Activated CD8-positive, alpha-beta memory T cell treated with anti-CD3 and anti-CD28 coated beads, Interleukin-2, amount 50 U/mL, for 1 hour (primary cell): ENCODE measurements at regions not wholly inside any gene's neighbourhood (a gene's known extent, or its start where the extent isn't known, plus 50 kb on each side); places are given as distances from the start of the nearest gene placed in this dataset.
"Not testable (repeated sequence)": the region's sequence is repeated elsewhere in the genome, so short reads cannot be mapped to it uniquely, and the experiment has no call there.

Experiments used
- DNase-seq: peaks from one replicate; pipeline ENCODE4 v3.0.0-alpha.2; 2020; ENCODE audit errors: extremely low read depth

DNA sequence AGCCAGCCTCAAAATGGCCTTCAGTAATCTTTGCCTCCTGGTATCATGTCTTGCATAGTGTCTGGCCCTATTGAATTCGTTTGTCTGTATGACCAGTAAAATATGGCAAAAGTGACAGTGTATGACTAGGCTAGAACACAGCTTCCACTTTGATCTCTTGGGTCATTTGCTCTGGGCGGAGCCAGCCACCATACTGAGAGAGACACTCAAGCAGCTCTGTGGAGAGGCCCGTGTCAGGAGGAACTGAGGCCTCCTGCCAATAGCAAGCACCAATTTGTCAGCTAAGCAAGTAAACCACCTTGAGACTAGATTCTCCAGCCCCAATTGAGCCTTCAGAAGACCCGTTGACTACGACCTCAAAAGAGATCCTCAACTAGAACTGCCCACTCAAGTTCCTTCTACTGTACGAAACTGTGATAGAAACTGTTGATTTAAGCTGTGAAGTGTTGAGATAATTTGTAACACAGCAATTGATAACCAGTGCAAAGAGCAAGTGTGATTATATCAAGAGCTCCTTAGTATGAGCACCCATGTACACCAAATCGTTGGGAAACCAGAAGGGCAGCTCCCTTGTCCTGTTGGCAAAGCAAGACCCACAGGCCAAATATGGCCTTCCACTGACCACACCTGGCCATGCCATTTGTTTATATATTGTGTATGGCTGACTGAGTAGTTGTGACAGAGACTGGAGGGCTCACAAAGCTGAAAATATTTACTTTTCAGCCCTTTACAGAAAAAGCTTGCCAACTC lies 52.7 kb upstream of the SERBP1 start:
- no peak for DNase-seq

GRCh38 chr1:67484492-67484891 lies 54.3 kb upstream of the SERBP1 start:
- DNase-seq = no peak

GRCh38 chr1:67485046-67485811 lies 55.0 kb upstream of the SERBP1 start:
- no peak for DNase-seq

DNA sequence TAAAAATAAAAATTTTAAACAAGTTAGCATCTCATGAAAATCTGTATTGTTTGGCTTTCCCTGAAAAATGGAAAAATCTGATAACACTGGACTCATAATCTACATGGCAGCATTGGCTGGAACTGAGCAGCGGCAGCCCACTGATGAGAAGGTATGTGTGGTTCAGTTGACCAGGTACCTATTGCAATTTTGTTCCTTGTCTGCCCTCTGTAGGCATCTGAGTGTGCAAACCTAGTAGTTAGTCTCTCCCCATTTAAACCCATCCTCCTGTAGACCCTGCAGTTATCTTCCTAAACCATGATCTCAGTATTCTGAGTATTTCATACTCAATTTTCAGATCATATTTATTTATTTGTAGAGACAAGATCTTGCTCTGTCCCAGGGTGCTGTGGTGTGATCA lies 59.4 kb upstream of the SERBP1 start:
- DNase-seq = no peak

DNA sequence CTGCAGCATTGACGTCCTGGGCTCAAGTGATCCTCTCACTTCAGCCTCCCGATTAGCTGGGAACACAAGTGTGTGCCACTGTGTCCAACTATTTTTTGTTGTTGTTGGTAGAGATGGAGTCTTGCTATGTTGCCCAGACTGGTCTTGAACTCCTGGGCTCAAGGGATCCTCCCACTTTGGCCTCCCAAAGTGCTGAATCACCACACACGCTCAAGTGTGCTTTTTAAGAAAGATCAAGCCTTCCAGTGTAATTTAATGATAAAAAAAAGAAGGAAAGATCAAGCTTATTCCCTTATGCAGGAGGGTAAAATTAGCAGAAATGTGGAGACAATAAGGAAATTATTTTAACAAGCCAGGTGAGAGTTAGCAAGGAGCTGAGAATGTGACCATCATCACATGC lies 61.1 kb upstream of the SERBP1 start:
- DNase-seq = no peak

DNA sequence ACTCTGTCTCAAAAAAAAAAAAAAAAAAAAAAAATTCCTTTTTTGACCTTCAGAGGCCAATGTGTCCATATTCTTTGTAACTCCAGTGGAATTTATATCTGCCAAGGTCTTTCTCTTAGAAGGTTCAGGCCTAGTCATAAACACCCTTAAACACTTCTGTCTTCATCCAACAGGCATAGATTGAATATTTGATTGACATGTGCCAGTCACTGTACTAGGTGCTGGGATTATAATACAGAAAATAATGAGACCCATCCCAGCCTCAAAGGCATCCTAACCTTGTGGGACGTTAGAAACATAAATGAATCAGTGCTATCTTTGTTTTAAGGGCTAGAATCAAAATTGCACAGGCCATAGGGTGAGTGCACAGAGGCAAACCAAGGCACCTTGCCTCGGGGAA lies 62.9 kb upstream of the SERBP1 start:
- DNase-seq = no peak

DNA sequence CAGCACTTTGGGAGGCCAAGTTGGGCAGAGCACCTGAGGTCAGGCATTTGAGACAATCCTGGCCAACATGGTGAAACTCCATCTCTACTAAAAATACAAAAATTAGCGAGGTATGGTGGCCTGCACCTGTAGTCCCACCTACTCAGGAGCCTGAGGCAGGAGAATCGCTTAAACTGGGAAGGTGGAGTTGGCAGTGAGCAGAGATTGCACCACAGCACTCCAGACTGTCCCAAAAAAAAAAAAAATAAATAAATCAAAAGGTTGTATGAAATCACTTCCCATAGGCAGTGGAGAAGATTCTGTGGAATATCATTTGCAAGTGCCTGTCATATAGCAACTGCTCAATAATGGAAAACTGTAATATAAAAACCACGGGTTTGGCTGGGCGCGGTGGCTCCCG lies 65.1 kb upstream of the SERBP1 start:
- no peak for DNase-seq

GRCh38 chr1:67496329-67496728 lies 66.1 kb upstream of the SERBP1 start:
- DNase-seq = no peak

- peak; percentile 38 for DNase-seq
Measured at GRCh38 chr1:67500413-67500959, 70.3 kb upstream of the SERBP1 start.

DNA sequence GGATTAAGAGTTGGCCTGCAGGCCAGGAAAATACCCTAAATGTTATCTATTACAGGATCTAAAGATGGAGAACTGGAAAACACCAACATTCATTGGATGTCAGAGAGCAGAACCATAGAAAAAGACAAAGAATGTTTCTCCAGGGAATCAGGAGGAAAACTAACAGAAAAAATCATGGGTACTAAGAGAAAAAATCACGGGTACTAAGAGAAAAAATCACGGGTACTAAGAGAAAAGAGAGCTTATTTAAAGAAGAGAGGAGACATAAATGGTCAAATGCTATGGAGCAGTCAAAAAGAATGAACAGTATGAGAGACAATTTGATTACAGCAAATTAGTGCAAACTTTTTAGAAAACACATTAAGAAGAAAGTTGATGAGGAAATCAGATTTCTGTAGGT lies 73.8 kb upstream of the SERBP1 start:
- no peak for DNase-seq

- DNase-seq = not testable (repeated sequence)
Measured at GRCh38 chr1:67513392-67514294, 83.4 kb upstream of the SERBP1 start.

DNA sequence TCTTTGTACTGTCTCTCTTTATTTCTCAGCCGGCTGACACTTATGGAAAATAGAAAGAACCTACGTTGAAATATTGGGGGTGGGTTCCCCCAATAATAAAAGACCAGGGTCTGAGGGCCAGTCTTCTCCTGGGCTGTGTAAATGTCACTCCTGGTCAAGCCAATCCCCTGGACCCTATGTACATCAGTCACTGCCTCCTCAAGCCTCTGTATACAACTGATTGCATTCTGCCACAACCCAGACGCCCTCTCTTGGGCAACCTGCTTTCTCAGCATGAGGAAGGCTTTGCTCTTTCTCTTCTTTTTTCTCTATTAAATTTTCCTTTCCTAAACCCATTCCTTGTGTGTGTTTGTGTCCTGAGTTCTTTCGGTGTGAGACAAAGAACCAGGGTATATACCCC lies 84.1 kb upstream of the SERBP1 start:
- DNase-seq = no peak

DNA sequence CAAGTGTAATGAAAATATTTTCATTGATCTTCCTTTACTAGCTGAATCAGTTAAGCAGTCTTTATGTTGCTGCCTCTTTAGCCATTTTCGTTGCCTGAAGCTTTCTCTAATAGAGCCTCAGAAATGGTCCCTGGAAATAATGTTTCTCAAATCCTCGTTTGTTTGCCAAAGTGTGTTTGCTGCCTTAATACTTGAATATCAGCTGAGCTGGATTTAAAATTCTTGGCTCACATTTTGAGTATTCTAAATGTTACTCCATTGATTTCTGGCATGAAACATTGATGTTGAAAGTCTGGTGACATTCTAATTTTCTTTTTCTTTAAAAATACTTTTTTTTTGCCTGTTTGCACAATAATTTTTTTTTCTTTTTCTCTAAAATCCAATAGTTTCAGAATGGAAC lies 84.6 kb upstream of the SERBP1 start:
- DNase-seq = no peak

DNA sequence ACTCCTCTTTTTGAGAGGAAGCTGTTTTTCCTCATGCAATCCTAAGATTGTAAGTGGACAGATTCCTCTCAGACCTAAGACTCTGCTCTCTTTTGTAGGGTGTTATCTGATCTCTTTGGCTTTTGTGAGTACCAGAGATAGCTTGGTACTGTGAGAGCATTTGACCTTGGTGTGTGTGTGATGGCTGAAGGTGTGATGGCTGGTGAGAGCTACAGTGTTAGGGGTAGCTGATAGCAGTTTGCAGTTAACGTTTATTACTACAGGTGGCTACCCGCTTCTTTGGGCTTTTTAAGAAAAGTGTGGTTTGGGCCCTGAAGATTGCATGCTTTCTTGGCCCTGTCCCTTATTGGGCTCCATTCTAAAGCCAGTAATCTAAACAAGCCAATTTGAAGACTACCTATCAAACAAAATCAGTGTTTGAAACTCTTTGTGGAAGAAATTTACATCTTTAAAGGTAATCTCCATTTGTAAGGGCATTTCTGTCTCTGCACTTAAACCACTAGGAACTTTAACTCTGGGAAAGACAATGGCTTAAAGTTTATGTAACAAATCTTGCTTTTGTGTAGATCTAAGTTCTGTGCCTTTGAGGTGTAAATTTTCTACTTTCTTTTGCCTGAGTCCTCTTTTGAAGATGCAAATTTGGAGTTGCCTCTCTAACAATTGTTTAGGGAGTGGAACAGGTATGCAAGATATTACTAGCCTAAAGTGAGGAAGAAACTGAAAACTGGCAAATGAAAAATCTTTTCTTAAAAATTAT lies 85.3 kb upstream of the SERBP1 start:
- no peak for DNase-seq

- DNase-seq = no peak
Measured at GRCh38 chr1:67517046-67517445, 86.8 kb upstream of the SERBP1 start.

DNA sequence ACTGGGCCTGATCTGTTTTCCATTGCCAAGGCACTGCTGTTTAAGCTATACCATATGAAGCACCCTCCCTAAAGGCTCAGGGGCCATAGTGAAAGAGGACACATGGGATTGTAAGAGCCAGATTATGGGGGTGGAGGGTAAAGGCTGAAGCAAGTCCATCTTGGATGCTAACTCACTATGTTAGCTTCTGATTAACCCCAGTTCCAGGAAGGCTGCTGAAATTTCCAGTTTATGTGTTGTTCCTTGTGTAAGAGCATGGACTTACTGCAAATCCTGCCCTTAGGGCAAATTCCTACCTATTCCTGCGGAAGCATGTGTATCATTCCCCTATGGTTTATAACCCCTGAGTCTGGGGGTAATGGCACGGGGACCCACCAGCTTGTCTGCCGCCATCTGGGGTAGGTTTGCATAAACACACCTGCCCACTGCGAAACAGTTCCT lies 91.8 kb upstream of the SERBP1 start:
- no peak for DNase-seq

DNA sequence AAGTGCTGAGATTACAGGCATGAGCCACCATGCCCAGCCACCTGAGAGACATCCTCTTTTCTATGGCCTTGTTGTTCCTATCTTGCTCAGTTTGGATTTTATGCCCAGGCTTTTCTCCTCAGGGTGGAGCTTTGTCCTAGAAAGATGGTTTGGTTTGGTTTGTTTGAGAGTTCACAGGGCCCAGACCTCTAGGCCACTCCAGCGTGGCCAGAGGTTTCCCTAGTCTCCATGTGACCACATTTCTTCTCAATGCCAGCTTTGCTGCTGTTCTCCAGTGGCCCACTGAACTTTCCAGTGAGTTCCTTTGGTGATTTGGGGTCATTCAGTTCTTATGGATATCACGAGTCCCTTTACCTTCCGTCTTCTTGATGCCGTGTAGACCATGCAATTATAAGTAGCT lies 92.6 kb upstream of the SERBP1 start:
- DNase-seq = no peak

DNA sequence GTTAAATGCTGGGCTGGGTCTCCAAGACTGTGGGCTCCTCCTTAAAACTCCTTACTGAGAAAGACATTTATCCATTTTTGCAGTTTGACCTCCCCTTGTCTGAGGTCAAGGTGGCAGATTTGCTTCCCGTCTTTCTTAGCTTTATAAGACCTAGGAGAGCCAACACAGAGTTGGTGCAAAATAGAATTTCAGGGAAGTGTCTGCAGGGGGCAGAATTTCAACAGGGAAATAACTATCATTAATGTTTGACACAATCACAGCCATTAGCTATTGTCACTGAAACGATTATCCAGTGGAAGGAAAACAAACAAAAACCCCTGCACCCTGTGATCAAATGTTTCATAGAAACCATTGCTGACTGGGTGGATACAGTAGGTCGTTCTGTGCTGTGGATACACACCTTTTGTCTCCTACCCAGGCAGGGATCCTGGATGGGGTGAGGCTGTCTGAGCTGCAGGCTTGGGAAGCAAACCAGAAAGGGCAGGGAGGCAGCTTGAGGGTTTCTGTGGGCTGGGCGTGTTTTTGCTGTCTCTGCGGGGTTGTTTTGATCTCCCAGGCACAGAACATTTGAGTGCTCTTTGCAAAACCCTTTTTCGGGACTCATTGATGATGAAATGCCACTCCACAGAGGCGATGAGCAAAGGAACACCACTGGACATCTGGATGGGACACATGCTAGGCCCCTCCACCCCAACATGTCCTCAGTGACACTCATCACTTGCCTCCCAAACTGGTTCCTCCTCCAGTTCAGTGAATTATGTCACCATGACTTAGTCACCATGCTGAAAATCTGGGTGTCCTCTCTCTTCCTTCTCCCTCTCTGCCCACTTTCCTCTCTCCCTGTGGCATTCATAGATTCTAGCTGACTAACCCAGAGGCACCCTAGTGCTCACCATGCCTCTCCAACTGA lies 94.2 kb upstream of the SERBP1 start:
- DNase-seq = no peak

DNA sequence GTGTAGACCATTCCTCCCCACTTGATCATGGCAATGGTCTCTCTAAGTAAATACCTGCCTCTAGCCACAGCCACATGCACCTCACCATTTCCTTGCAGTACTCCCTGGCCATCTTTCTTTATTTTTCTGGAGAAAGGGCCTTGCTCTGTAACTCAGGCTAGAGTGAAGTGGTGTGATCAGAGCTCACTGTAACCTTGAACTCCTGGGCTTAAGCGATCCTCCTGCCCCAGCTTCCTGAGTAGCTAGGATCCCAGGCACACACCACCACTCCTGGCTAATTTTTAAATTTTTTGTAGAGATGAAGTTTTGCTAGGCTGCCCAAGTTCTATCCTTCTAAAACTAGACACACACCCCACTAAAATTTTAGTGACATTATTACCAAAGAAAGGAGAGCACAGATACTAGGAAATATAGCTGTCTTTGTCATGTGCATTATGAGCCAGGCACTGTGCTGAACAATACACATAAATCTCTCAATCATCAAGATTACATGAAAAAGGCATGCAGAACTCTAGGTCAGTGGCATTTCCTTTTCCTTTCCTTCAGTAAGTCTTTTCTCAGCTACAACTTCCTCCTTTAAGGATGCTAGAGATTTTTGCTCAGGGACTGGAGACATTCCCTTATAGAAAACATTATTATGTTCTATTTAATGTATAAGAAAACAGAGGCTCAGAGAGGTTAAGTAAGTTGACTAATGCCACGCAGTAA lies 95.0 kb upstream of the SERBP1 start:
- DNase-seq = no peak

- no peak for DNase-seq
Measured at GRCh38 chr1:67528141-67528540, 97.9 kb upstream of the SERBP1 start.
